BLaER1 (cell line): ENCODE measurements at regions not wholly inside any gene's neighbourhood (a gene's known extent, or its start where the extent isn't known, plus 50 kb on each side); places are given as distances from the start of the nearest gene placed in this dataset.

ENCODE experiments used
- H3K27ac ChIP-seq: shearing (Covaris generic); formaldehyde crosslinking; 2 replicates; pipeline ENCODE4 v1.8.1; 2022
- H3K27me3 ChIP-seq: shearing (Covaris generic); formaldehyde crosslinking; 2 replicates; pipeline ENCODE4 v1.8.1; 2022
- H3K36me3 ChIP-seq: shearing (Covaris generic); formaldehyde crosslinking; 2 replicates; pipeline ENCODE4 v1.8.1; 2022
- H3K4me1 ChIP-seq: shearing (Covaris generic); formaldehyde crosslinking; 2 replicates; pipeline ENCODE4 v1.8.1; 2022
- H3K4me2 ChIP-seq: shearing (Covaris generic); formaldehyde crosslinking; 2 replicates; pipeline ENCODE4 v1.8.1; 2022
- H3K4me3 ChIP-seq: shearing (Covaris generic); formaldehyde crosslinking; 2 replicates; pipeline ENCODE4 v1.8.1; 2022
- H3K9ac ChIP-seq: shearing (Covaris generic); formaldehyde crosslinking; 2 replicates; pipeline ENCODE4 v1.8.1; 2022
- H3K9me3 ChIP-seq: shearing (Covaris generic); formaldehyde crosslinking; 2 replicates; pipeline ENCODE4 v1.8.1; 2022
- H4K20me1 ChIP-seq: shearing (Covaris generic); formaldehyde crosslinking; 2 replicates; pipeline ENCODE4 v1.8.1; 2022
- Cebpa-rat ChIP-seq: shearing (Covaris generic); IDR thresholded peaks from 2 replicates; pipeline ENCODE4 v1.8.1; 2022

- H3K4me2 ChIP-seq: no peak overlapping the region
- TF ChIP-seq Cebpa-rat: no peak
- H3K4me1 ChIP-seq: no peaks in the 10 kb centered on the region
- H3K9me3 ChIP-seq: peaks cover under 1% of the 10 kb centered on the region; the same call in 1 of the 2 replicates
- H3K27me3 ChIP-seq: no peaks in the 10 kb centered on the region
- no peak overlapping the region for H3K9ac ChIP-seq
- H3K36me3 ChIP-seq: no peaks in the 10 kb centered on the region
- no peaks in the 10 kb centered on the region for H4K20me1 ChIP-seq
- no peak overlapping the region for H3K27ac ChIP-seq
- H3K4me3 ChIP-seq: no peak overlapping the region
Measured at GRCh38 chr15:57819646-57820045, 113.1 kb downstream of the POLR2M start.

- Histone ChIP-seq H4K20me1 (no peaks in the 10 kb centered on the region), H3K4me3 (no peak overlapping the region), H3K27me3 (no peaks in the 10 kb centered on the region), H3K36me3 (no peaks in the 10 kb centered on the region), H3K9ac (no peak overlapping the region), H3K27ac (no peak overlapping the region), H3K9me3 (no peaks in the 10 kb centered on the region), H3K4me2 (no peak overlapping the region), H3K4me1 (no peaks in the 10 kb centered on the region)
- TF ChIP-seq Cebpa-rat: no peak
Measured at GRCh38 chr15:57820119-57820518, 113.6 kb downstream of the POLR2M start.

GRCh38 chr15:57821826-57822225 lies 115.3 kb downstream of the POLR2M start:
- TF ChIP-seq Cebpa-rat: no peak
- no peak overlapping the region for H3K4me3 ChIP-seq
- no peaks in the 10 kb centered on the region for H3K27me3 ChIP-seq
- H3K9ac ChIP-seq: no peak overlapping the region
- no peaks in the 10 kb centered on the region for H3K9me3 ChIP-seq
- no peaks in the 10 kb centered on the region for H3K4me1 ChIP-seq
- H3K4me2 ChIP-seq: no peak overlapping the region
- no peak overlapping the region for H3K27ac ChIP-seq
- H3K36me3 ChIP-seq: no peaks in the 10 kb centered on the region
- no peaks in the 10 kb centered on the region for H4K20me1 ChIP-seq

GRCh38 chr15:57823325-57823882 lies 116.9 kb downstream of the POLR2M start:
- no peaks in the 10 kb centered on the region for H3K27me3 ChIP-seq
- TF ChIP-seq Cebpa-rat: no peak
- H3K9ac ChIP-seq: no peak overlapping the region
- no peaks in the 10 kb centered on the region for H3K9me3 ChIP-seq
- H3K4me1 ChIP-seq: no peaks in the 10 kb centered on the region
- H3K36me3 ChIP-seq: no peaks in the 10 kb centered on the region
- no peak overlapping the region for H3K4me2 ChIP-seq
- H4K20me1 ChIP-seq: no peaks in the 10 kb centered on the region
- H3K4me3 ChIP-seq: no peak overlapping the region
- no peak overlapping the region for H3K27ac ChIP-seq

- Histone ChIP-seq H3K27ac (no peak overlapping the region), H3K36me3 (no peaks in the 10 kb centered on the region), H3K4me3 (no peak overlapping the region), H3K9me3 (no peaks in the 10 kb centered on the region), H3K4me2 (no peak overlapping the region), H3K4me1 (no peaks in the 10 kb centered on the region), H3K27me3 (no peaks in the 10 kb centered on the region), H4K20me1 (no peaks in the 10 kb centered on the region), H3K9ac (no peak overlapping the region)
- no peak for TF ChIP-seq Cebpa-rat
Measured at GRCh38 chr15:57824186-57824585, 117.7 kb downstream of the POLR2M start.

- Histone ChIP-seq H3K9ac (no peak overlapping the region), H3K27me3 (no peaks in the 10 kb centered on the region), H3K4me3 (no peak overlapping the region), H3K4me1 (no peaks in the 10 kb centered on the region), H3K9me3 (no peaks in the 10 kb centered on the region), H3K4me2 (no peak overlapping the region), H4K20me1 (no peaks in the 10 kb centered on the region), H3K36me3 (no peaks in the 10 kb centered on the region), H3K27ac (no peak overlapping the region)
- no peak for TF ChIP-seq Cebpa-rat
Measured at GRCh38 chr15:57827021-57827420, 120.5 kb downstream of the POLR2M start.

GRCh38 chr15:57827971-57828370 lies 121.5 kb downstream of the POLR2M start:
- no peak overlapping the region for H3K27ac ChIP-seq
- H3K9me3 ChIP-seq: no peaks in the 10 kb centered on the region
- H3K27me3 ChIP-seq: no peaks in the 10 kb centered on the region
- no peaks in the 10 kb centered on the region for H3K36me3 ChIP-seq
- H3K9ac ChIP-seq: no peak overlapping the region
- H3K4me1 ChIP-seq: no peaks in the 10 kb centered on the region
- no peak overlapping the region for H3K4me2 ChIP-seq
- H4K20me1 ChIP-seq: no peaks in the 10 kb centered on the region
- no peak for TF ChIP-seq Cebpa-rat
- H3K4me3 ChIP-seq: no peak overlapping the region

GRCh38 chr15:57832183-57832582 lies 125.7 kb downstream of the POLR2M start:
- H3K9ac ChIP-seq: no peak overlapping the region
- H3K27me3 ChIP-seq: no peaks in the 10 kb centered on the region
- no peak for TF ChIP-seq Cebpa-rat
- H3K36me3 ChIP-seq: no peaks in the 10 kb centered on the region
- H3K4me1 ChIP-seq: no peaks in the 10 kb centered on the region
- no peak overlapping the region for H3K4me3 ChIP-seq
- H4K20me1 ChIP-seq: no peaks in the 10 kb centered on the region
- H3K4me2 ChIP-seq: no peak overlapping the region
- H3K9me3 ChIP-seq: 0 out of 2 replicates have a peak, but pooled peaks cover 7% of the 10 kb centered on the region
- no peak overlapping the region for H3K27ac ChIP-seq

- no peak for TF ChIP-seq Cebpa-rat
Measured at GRCh38 chr15:57835119-57835518, 128.6 kb downstream of the POLR2M start.

GRCh38 chr15:57849317-57849716 lies 142.8 kb downstream of the POLR2M start:
- no peaks in the 10 kb centered on the region; the same call in 1 of the 2 replicates for H3K27me3 ChIP-seq
- no peak overlapping the region for H3K4me2 ChIP-seq
- TF ChIP-seq Cebpa-rat: no peak
- no peak overlapping the region for H3K9ac ChIP-seq
- no peaks in the 10 kb centered on the region for H3K4me1 ChIP-seq
- H3K36me3 ChIP-seq: no peaks in the 10 kb centered on the region
- H3K4me3 ChIP-seq: no peak overlapping the region
- no peaks in the 10 kb centered on the region for H3K9me3 ChIP-seq
- no peaks in the 10 kb centered on the region for H4K20me1 ChIP-seq
- H3K27ac ChIP-seq: no peak overlapping the region

More at GRCh38 chr15:57835119-57835518, 128.6 kb downstream of the POLR2M start:
- no peak overlapping the region for H3K4me2 ChIP-seq
- H3K4me1 ChIP-seq: no peaks in the 10 kb centered on the region
- no peaks in the 10 kb centered on the region for H3K36me3 ChIP-seq
- no peaks in the 10 kb centered on the region for H4K20me1 ChIP-seq
- H3K27me3 ChIP-seq: no peaks in the 10 kb centered on the region
- H3K27ac ChIP-seq: no peak overlapping the region
- no peak overlapping the region for H3K9ac ChIP-seq
- 0 out of 2 replicates have a peak, but pooled peaks cover 7% of the 10 kb centered on the region for H3K9me3 ChIP-seq
- no peak overlapping the region for H3K4me3 ChIP-seq

GRCh38 chr15:57854531-57854930 lies 148.0 kb downstream of the POLR2M start:
- H3K27ac ChIP-seq: no peak overlapping the region
- H3K36me3 ChIP-seq: no peaks in the 10 kb centered on the region
- H3K4me3 ChIP-seq: no peak overlapping the region
- no peaks in the 10 kb centered on the region for H3K9me3 ChIP-seq
- H3K4me1 ChIP-seq: no peaks in the 10 kb centered on the region
- no peak for TF ChIP-seq Cebpa-rat
- no peak overlapping the region for H3K4me2 ChIP-seq
- H3K9ac ChIP-seq: no peak overlapping the region
- no peaks in the 10 kb centered on the region for H3K27me3 ChIP-seq
- no peaks in the 10 kb centered on the region for H4K20me1 ChIP-seq
